Endothelial cell of umbilical vein (primary cell): ENCODE measurements at regions not wholly inside any gene's neighbourhood (a gene's known extent, or its start where the extent isn't known, plus 50 kb on each side); places are given as distances from the start of the nearest gene placed in this dataset.

Experiments used
- BruUV-seq: library from RNA; stranded (reverse); fragments of 400-500 nt; replicated peaks from 2 replicates; lab custom pipeline; 2021; lab: Mats Ljungman, UMichigan
- CTCF ChIA-PET: fragments of 300-600, 350-600 bp; sonication (Branson Sonifier 250); formaldehyde crosslinking; loops from one replicate; lab custom pipeline; 2021; ENCODE audit warnings: antibody characterized with exemption, inconsistent platforms; lab: Charles Lee
- POLR2A ChIA-PET: fragments of 300-600, 350-600 bp; sonication (Branson Sonifier 250); formaldehyde crosslinking; loops from one replicate; lab custom pipeline; 2021; ENCODE audit warnings: antibody characterized with exemption, inconsistent platforms; lab: Charles Lee
- DNase-seq: peaks from one replicate; pipeline ENCODE4 v3.0.0-alpha.2; 2011; ENCODE audit warnings: low read depth, low spot score
- FAIRE-seq: peaks from 2 replicates; lab custom pipeline; 2011; peaks lifted over from hg19 to GRCh38; lab: Jason Lieb, UNC
- H2AFZ ChIP-seq: 2 replicates; pipeline ENCODE4 v1.6.0; 2012; ENCODE audit warnings: low read depth, low read length, control low read depth, inconsistent platforms
- H3K27ac ChIP-seq: 2 replicates; pipeline ENCODE4 v1.5.1; 2011; ENCODE audit warnings: low read depth, mild to moderate bottlenecking, control low read depth, low read length, moderate library complexity; ENCODE audit not compliant: insufficient read depth
- H3K27me3 ChIP-seq, 2 experiments: 2 replicates each; pipeline versions ENCODE4 v1.6.0 to v1.6.1; 2011; ENCODE audit warnings: low read length in 2 of 2, mixed read lengths in 1 of 2; ENCODE audit not compliant: control insufficient read depth in 2 of 2, insufficient read depth in 2 of 2
- H3K36me3 ChIP-seq, 2 experiments: 2 replicates in 1 of 2; 3 replicates in 1 of 2; pipeline ENCODE4 v1.5.1; 2011; ENCODE audit warnings: low read length in 2 of 2, mild to moderate bottlenecking in 1 of 2, moderate library complexity in 1 of 2; ENCODE audit not compliant: control insufficient read depth in 2 of 2, insufficient read depth in 2 of 2; ENCODE audit errors: extremely low read depth in 1 of 2
- H3K4me1 ChIP-seq: 3 replicates; pipeline ENCODE4 v1.5.1; 2011; ENCODE audit warnings: mild to moderate bottlenecking, low read length; ENCODE audit not compliant: control insufficient read depth, insufficient read depth; ENCODE audit errors: extremely low read depth
- H3K4me2 ChIP-seq: 2 replicates; pipeline ENCODE4 v1.6.1; 2011; ENCODE audit warnings: low read length, control low read depth, mixed read lengths; ENCODE audit not compliant: insufficient read depth
- H3K4me3 ChIP-seq, 3 experiments: fragments of 200-600 bp in 1 of 3; sonication (generic), shearing (Covaris generic) in 1 of 3; replicated peaks in 1 of 3; 2 replicates each; pipeline ENCODE4 v1.5.1; 2011 to 2016; ENCODE audit warnings: control low read depth in 3 of 3, low read length in 3 of 3, mild to moderate bottlenecking in 2 of 3, inconsistent platforms in 1 of 3, low read depth in 1 of 3, moderate library complexity in 1 of 3; ENCODE audit not compliant: insufficient read depth in 1 of 3
- H3K79me2 ChIP-seq: 2 replicates; pipeline ENCODE4 v1.6.0; 2012; ENCODE audit warnings: low read length, inconsistent platforms; ENCODE audit not compliant: control insufficient read depth, insufficient read depth
- H3K9ac ChIP-seq: replicated peaks from 2 replicates; pipeline ENCODE3; 2011; ENCODE audit warnings: low read length, control low read depth; ENCODE audit not compliant: insufficient read depth; ENCODE audit errors: extremely low read depth
- H3K9me1 ChIP-seq: replicated peaks from 3 replicates; pipeline ENCODE4 v1.6.0; 2011; ENCODE audit warnings: mild to moderate bottlenecking, low read length; ENCODE audit not compliant: control insufficient read depth, insufficient read depth; ENCODE audit errors: extremely low read depth
- H3K9me3 ChIP-seq: replicated peaks from 2 replicates; pipeline ENCODE4 v1.5.1; 2012; ENCODE audit warnings: low read length, inconsistent platforms; ENCODE audit not compliant: control insufficient read depth, insufficient read depth
- H4K20me1 ChIP-seq: replicated peaks from 2 replicates; pipeline ENCODE3; 2011; ENCODE audit warnings: mild to moderate bottlenecking, low read length; ENCODE audit not compliant: control insufficient read depth, insufficient read depth; ENCODE audit errors: extremely low read depth
- CTCF ChIP-seq, 2 donors: IDR thresholded peaks; 1 replicate in 1 of 2; 2 replicates in 1 of 2; pipeline ENCODE4 v1.5.1; 2011; ENCODE audit warnings: low read length in 2 of 2, mild to moderate bottlenecking in 2 of 2, moderate library complexity in 2 of 2, control low read depth in 1 of 2, inconsistent platforms in 1 of 2, low read depth in 1 of 2; ENCODE audit not compliant: insufficient read depth in 1 of 2; ENCODE audit errors: extremely low read depth in 1 of 2
- EZH2 ChIP-seq: IDR thresholded peaks from 2 replicates; pipeline ENCODE4 v1.6.1; 2012; ENCODE audit warnings: borderline replicate concordance, low read depth, mild to moderate bottlenecking, moderate library complexity, low read length, inconsistent platforms; ENCODE audit not compliant: severe bottlenecking
- FOS ChIP-seq: IDR thresholded peaks from 2 replicates; pipeline ENCODE4 v1.6.1; 2011; ENCODE audit warnings: mild to moderate bottlenecking, low read length, moderate library complexity, borderline replicate concordance; ENCODE audit not compliant: insufficient read depth
- GATA2 ChIP-seq: IDR thresholded peaks from 2 replicates; pipeline ENCODE4 v1.7.0; 2011; ENCODE audit warnings: low read depth, mild to moderate bottlenecking, moderate library complexity, mixed read lengths, low read length; ENCODE audit not compliant: insufficient read length, insufficient read depth
- JUN ChIP-seq: IDR thresholded peaks from 2 replicates; pipeline ENCODE4 v1.6.1; 2011; ENCODE audit warnings: borderline replicate concordance, low read depth; ENCODE audit not compliant: insufficient read length, insufficient read depth
- MAX ChIP-seq: IDR thresholded peaks from 2 replicates; pipeline ENCODE4 v1.6.1; 2011; ENCODE audit not compliant: insufficient read depth, insufficient read length
- MYC ChIP-seq: IDR thresholded peaks from one replicate; pipeline ENCODE4 v1.6.1; 2011; ENCODE audit warnings: mild to moderate bottlenecking, low read depth, low read length
- POLR2A ChIP-seq: IDR thresholded peaks from 2 replicates; pipeline ENCODE4 v1.6.1; 2012; ENCODE audit warnings: low read depth, mild to moderate bottlenecking, control low read depth, low read length
- POLR2AphosphoS5 ChIP-seq: IDR thresholded peaks from 2 replicates; pipeline ENCODE4 v1.6.1; 2012; ENCODE audit warnings: low read depth, mild to moderate bottlenecking, control low read depth, low read length, moderate library complexity; ENCODE audit not compliant: insufficient read depth
- dilution Hi-C: fragments of 300-500 bp; cut with MboI; formaldehyde crosslinking; loops from one replicate; pipeline ENCODE4 v1.15.0; 2019; ENCODE audit warnings: low sequenced_read_pairs; ENCODE audit not compliant: extremely low pct_ligation_motif_present
- intact Hi-C: fragments of 100-400 bp; cut with micrococcal nuclease; formaldehyde crosslinking; loops from one replicate; pipeline ENCODE4 v1.10.0; 2022

GRCh38 chr4:26175006-26175786 is 145.6 kb upstream of the RBPJ start:
- intact Hi-C loops, result no loop called here
- no peaks in the 10 kb centered on the region for H3K79me2 ChIP-seq
- no peak overlapping the region for H3K4me2 ChIP-seq
- H3K36me3 ChIP-seq, result no peaks in the 10 kb centered on the region
- no peaks in the 10 kb centered on the region for H4K20me1 ChIP-seq
- peaks cover 0 to 4% of the 10 kb centered on the region in 2 experiments for H3K27me3 ChIP-seq
- ChIA-PET CTCF (no interaction called here), POLR2A (no interaction called here)
- no peak overlapping the region for H3K9ac ChIP-seq
- TF ChIP-seq EZH2 (no peak), CTCF (IDR thresholded peaks at IDR 0.05; ENCODE audit: extremely low read depth in 1 of 2, insufficient read depth in 1 of 2, low read depth in 1 of 2, low read length in 2 of 2) (no peak)
- H3K9me1 ChIP-seq, result no peaks in the 10 kb centered on the region
- no TSS peak for BruUV-seq
- no peak for DNase-seq
- no peak overlapping the region for H2AFZ ChIP-seq
- FAIRE-seq, result no peak
- no peak overlapping the region for H3K27ac ChIP-seq
- no peaks in the 10 kb centered on the region for H3K9me3 ChIP-seq
- dilution Hi-C loops, result no loop called here
- no peak overlapping the region for H3K4me3 ChIP-seq
- H3K4me1 ChIP-seq, result no peaks in the 10 kb centered on the region

GRCh38 chr4:26175905-26176470 is 144.8 kb upstream of the RBPJ start:
- no TSS peak for BruUV-seq
- Histone ChIP-seq H4K20me1 (no peaks in the 10 kb centered on the region), H3K4me3 (no peak overlapping the region), H3K27ac (no peak overlapping the region), H3K9ac (no peak overlapping the region), H3K36me3 (no peaks in the 10 kb centered on the region), H3K9me1 (no peaks in the 10 kb centered on the region), H3K27me3 (peaks cover 0 to 4% of the 10 kb centered on the region in 2 experiments), H2AFZ (no peak overlapping the region), H3K79me2 (no peaks in the 10 kb centered on the region), H3K4me1 (no peaks in the 10 kb centered on the region), H3K9me3 (no peaks in the 10 kb centered on the region), H3K4me2 (no peak overlapping the region)
- dilution Hi-C loops, result no loop called here
- DNase-seq (no peak), FAIRE-seq (no peak)
- ChIA-PET CTCF (no interaction called here), POLR2A (no interaction called here)
- TF ChIP-seq CTCF (IDR thresholded peaks at IDR 0.05; ENCODE audit: extremely low read depth in 1 of 2, insufficient read depth in 1 of 2, low read depth in 1 of 2, low read length in 2 of 2) (no peak), MAX (no peak), FOS (no peak), EZH2 (no peak), POLR2AphosphoS5 (no peak), POLR2A (no peak), MYC (no peak), GATA2 (no peak), JUN (no peak)
- intact Hi-C loops, result no loop called here
